NCI-H226 (cell line): ENCODE measurements at regions not wholly inside any gene's neighbourhood (a gene's known extent, or its start where the extent isn't known, plus 50 kb on each side); places are given as distances from the start of the nearest gene placed in this dataset.
A peak's percentile ranks its signal among the peaks of the same experiment; 100 is the strongest.

ENCODE experiments used
- DNase-seq: peaks from one replicate; pipeline ENCODE4 v3.0.0-alpha.2; 2015

GRCh38 chr1:244157731-244158438 lies 106.8 kb downstream of the ZBTB18 start:
- DNase-seq = no peak

DNA sequence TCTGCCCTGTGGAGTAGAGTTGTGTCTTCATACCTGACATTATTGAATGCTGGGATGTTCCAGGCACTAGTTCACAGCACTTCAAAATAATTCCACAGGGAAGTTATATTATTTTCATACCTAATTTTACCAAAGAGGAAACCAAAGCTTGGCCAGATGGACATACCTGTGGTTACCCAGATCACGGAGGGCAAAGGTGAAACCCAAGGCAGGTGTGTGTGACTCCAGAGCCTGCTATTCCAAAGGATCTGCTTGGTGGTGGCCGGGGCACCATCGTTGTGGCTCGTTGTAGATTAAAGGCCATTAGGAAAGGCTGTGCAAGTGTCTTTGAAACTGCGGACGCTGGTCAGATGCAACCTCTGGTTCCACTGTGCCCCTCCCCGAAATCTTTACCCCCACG lies 108.6 kb downstream of the ZBTB18 start:
- DNase-seq = no peak

- no peak for DNase-seq
These were observed 109.6 kb downstream of the ZBTB18 start for GRCh38 chr1:244160455-244161235.

DNA sequence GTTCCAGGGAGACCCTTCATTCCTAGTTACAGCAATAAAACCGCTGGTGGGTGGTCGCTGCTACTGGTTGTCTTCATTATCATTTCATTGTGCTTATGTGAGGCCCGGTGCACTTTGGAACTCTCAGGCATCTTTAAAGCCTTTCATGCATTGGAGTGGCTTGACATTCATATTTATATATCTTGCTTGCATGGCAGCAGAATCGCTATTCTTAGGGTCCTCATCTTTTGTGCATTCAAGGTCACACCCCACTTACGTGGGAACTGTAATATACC lies 110.1 kb downstream of the ZBTB18 start:
- DNase-seq = no peak

DNA sequence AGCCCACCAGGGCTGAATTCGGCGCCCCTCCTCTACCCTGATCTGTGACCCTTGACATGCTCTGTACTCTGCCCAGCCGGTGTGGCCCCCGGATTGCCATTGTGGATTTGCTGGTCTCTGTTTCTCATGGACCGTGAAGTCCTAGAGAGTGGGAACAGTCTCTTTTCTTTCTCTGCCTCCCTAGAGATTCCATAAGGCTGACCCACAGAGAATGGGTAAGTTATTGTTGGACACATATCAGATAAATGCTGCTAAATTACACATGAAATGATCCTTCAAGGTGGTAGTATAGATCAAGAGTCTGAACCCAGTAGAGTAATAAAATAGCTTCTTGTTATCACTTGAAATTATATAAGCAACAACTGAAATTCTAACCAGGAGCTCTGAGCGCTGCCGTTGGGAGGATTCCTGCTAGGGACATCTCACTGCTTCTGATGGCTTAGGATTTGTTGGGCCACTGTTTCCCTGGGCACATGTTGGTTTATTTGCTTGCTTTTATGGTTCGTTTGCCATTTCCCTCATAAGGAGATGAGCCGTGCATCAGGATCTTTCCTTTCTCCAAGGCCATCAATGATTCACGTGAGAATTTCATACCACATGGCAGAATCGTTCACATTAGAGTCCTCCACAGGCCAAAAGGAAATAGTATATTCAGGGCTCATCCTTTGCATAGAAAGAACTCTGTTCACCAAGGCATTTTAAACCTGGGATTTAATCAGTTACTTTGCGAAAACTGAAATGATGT lies 111.9 kb downstream of the ZBTB18 start:
- no peak for DNase-seq

GRCh38 chr1:244163861-244164510 lies 112.9 kb downstream of the ZBTB18 start:
- DNase-seq = peak; percentile 99

DNA sequence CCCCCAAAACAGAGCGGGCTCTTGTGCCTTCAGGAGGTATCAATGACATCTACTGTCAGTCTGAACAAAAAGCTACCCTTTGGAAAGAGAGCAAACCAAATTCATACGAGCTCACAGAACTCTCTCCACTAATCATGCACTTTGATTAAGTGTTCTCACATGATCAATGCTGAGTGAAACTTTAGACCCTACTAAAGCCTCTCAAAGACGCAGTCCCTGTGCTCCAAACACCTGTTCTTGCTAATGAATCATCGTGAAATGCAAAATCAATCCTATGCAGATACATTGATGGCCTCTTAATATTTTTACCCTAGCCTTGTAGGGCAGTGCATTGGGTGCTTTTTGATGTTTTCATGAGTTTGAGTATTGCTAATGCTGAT lies 113.4 kb downstream of the ZBTB18 start:
- DNase-seq = no peak

DNA sequence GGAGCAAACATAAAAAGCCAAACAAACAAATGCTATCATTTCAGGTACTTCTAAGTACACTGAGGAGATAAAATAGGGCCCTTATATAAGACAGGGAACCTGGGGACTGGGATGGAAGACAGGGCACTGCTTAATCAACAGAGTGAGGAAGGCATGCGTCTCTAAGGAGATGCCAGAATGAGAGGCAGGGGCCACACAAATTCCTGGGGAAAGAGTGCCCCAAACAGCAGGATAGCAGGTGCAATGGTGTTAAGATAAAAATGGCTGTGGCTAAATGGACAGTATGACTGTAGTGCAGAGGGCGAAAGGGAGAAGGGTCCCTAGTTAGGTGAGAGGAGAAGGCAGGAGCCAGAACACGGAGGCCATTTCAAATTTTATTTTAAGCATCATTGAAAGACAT lies 113.9 kb downstream of the ZBTB18 start:
- no peak for DNase-seq

GRCh38 chr1:244165701-244166100 lies 114.6 kb downstream of the ZBTB18 start:
- peak; percentile 11 for DNase-seq

- DNase-seq = no peak
These were observed 120.3 kb downstream of the ZBTB18 start for GRCh38 chr1:244171241-244171985.

- no peak for DNase-seq
These were observed 122.2 kb downstream of the ZBTB18 start for GRCh38 chr1:244173240-244173639.

GRCh38 chr1:244173769-244174168 lies 122.7 kb downstream of the ZBTB18 start:
- peak; percentile 48 for DNase-seq

DNA sequence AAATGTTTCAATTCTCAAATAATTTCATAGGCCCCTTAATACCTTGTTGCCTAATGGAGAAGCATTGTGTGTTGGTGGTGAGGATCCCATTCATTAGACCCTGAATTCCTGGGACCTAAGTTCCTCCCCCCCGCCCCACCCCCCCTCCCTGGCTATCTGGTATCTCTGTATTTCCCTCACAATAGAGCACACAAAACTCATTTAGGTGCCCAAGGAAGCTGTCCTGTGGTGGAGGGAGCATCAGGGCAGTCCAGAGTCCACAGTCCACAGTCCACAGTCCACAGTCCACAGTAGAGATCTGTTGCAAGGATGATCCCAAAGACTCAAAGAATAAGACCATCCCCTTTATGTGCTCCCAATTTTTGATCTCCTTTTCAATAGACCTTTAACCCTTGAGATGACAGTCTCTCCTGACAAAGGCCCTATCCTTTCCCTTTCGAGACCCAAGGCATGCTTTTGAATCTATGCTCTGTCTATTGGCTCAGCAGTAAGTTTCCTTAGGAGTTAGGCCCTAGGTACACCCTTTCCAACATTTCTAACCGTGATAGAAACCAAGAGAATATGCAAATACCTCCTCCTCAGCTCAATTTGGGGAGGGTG lies 123.9 kb downstream of the ZBTB18 start:
- no peak for DNase-seq

GRCh38 chr1:244176201-244176600 lies 125.1 kb downstream of the ZBTB18 start:
- no peak for DNase-seq

DNA sequence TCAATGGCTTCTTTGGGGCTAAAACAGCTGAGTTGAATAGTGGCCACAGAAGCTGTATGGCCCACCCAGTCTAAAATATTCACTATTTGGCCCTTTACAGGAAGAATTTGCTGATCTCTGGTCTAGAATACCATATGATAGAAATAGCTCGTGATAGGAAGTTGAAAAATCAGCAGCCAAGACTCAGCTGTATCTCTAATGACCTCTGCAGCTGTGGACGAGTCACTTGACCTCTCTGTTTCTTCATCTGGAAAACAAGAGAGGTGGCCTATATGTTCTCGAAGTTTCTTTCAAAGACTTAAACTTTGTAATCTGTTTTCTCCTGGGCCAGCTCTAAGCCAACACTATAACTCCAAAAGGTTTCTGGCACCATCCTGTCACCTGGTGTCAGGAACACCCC lies 129.2 kb downstream of the ZBTB18 start:
- no peak for DNase-seq

DNA sequence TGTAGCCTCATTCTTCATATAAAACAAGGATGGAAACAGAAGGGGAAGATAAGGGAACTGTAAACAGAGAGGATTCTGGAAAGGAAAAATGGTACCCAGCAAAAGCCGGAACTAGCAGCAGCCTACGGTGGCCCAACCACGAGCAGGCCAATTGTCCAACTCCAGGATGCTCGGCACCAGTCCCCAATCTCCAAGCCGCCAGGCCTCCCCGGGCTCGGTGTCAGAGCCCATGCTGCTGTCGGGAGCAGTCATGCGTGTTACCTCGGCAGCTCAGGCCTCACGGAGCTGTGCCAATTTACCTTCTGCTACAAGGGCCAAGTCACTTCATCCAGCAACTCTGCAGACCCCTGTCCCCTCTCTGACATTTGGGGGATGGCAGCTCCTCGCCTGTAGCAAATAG lies 130.8 kb downstream of the ZBTB18 start:
- no peak for DNase-seq

- DNase-seq = no peak
These were observed 132.0 kb downstream of the ZBTB18 start for GRCh38 chr1:244183037-244183436.

DNA sequence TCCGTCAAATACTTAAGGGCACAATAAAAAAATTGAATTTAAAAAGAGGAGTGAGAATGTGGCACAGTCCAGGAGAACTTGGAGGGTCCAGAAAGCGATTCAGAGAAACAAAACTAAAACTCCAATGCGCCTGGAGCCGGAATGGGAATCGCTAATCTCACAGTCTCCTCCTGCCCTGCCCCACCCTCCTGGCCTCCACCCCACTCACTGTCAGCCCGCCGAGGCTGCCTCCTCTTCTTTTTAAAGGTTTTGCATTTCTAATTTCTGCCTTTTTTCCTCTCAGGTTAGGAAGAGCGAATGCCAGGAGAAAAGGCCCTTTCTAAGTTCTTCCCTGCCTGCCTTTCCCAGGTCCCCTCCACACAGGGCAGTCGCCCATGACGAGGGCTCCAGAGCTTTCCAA lies 135.3 kb downstream of the ZBTB18 start:
- DNase-seq = no peak

DNA sequence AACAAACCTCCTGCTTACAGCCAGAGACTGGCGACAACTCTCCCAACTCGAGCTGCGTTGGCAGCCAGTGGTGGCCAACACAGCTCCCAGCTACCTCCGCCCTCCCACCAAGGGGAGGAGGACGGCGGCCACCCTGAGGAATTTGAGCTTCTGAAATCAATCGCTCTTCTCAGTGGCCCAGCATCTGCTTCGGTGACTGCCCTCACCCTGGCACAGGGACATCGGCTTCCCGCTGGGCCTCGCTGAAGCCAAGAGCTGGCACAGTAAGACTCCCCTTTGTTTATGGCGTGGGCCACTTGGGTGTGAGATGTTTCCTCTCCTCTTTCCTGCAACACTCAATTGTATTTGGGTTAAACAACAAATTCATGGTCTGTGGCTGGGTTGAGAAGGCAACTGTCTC lies 136.2 kb downstream of the ZBTB18 start:
- no peak for DNase-seq

- DNase-seq = no peak
These were observed 140.5 kb downstream of the ZBTB18 start for GRCh38 chr1:244191581-244191980.

DNA sequence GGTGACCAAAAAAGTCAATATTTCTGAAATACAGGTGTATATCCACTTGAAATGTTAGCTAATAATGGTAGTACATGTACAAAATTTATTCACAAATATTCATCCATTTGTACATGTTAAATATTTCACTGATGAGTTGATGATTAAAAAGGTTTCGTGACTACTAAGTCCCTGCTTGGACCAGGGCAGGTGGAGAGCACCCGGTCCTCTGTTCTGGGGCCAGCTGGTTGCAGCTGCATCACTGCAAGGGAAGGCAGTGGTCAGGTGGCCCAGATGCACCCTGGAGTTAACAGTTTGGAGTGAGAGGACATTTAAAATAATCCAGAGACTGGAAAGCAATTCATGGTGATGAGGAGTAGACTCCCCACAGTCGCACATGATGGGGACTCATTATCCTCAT lies 141.2 kb downstream of the ZBTB18 start:
- DNase-seq = no peak

DNA sequence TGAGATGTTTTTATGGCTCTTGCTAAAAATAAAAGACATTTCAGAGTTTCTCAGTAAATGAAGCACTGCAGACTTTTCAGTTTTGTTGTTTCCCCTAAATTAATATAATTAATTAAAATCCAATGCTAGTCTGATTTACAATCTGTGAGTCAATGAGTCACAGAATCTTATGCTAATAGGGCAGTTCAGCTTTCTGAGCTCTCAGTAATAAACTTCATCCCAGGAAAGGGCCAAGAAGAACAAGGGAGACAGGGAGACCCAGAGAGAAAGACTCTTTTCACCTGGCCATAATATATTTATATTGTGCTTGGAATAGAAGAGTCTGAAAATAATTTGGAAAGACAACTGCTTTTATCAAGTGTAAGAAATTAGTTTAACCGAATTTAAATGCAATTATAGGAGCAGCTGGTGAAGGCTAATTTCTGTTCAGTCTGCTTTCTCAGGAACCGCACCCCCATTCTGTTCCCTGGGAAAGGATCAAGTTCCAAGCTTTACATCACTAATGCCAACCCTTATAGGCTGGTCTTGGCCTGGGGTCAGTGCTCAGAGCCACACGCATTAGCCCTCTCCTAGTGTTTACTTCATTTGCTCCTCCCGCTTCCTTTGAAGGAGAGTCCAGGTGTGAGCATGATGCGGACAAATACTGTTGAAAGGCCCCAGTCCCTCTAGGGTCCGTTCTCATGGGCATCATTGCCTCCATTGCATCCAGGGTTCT lies 145.6 kb downstream of the ZBTB18 start:
- no peak for DNase-seq
